ENCODE measurements at regions not wholly inside any gene's neighbourhood (a gene's known extent, or its start where the extent isn't known, plus 50 kb on each side); places are given as distances from the start of the nearest gene placed in this dataset.

DNA sequence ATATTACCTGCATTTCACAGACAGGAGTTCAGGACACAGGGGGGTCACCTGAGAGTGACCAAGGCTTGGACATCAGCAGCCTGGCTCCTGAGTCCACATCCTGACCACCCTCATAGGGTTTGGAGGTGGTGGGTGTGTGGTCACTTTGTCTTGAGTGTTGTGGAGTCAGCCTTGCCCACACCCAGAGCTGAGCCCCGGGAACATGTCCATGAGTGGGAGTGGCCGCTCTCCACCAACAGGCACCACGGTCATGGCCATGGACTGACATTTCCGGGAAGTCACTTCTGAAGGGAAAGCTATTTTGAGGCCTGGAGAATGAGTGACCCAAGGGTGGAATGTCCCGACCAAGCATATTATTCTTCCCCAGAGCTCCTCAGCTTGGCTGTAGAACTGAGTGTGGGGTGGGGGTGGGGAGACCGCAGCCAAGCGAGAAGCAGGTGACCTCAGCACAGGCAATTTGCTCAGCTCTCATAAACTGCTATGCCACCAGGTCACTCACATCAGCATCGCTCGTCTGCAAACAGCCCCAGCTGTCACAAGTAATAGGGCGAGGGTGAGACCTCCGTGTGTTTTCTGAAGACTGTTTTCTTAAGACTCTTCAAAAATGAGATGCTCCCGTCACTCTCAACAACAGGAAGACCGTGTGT, 348.6 kb upstream of the CDH4 start:
- Histone ChIP-seq H3K4me3 (no peak overlapping the region), H3K4me1 (ENCODE audit: low read depth) (no peaks in the 10 kb centered on the region), H3K36me3 (ENCODE audit: low read depth) (no peaks in the 10 kb centered on the region), H3K9me3 (peaks cover 8% of the 10 kb centered on the region)
- TF ChIP-seq, protein P1, sequence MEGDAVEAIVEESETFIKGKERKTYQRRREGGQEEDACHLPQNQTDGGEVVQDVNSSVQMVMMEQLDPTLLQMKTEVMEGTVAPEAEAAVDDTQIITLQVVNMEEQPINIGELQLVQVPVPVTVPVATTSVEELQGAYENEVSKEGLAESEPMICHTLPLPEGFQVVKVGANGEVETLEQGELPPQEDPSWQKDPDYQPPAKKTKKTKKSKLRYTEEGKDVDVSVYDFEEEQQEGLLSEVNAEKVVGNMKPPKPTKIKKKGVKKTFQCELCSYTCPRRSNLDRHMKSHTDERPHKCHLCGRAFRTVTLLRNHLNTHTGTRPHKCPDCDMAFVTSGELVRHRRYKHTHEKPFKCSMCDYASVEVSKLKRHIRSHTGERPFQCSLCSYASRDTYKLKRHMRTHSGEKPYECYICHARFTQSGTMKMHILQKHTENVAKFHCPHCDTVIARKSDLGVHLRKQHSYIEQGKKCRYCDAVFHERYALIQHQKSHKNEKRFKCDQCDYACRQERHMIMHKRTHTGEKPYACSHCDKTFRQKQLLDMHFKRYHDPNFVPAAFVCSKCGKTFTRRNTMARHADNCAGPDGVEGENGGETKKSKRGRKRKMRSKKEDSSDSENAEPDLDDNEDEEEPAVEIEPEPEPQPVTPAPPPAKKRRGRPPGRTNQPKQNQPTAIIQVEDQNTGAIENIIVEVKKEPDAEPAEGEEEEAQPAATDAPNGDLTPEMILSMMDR (IDR thresholded peaks at IDR 0.05), result no peak
- ATAC-seq, result no peak
- intact Hi-C loops (cut with DNase I, micrococcal nuclease), result no loop called here
- DNase-seq, result no peak

GRCh38 chr20:60904730-60905129, 347.3 kb upstream of the CDH4 start:
- Histone ChIP-seq H3K4me1 (ENCODE audit: low read depth) (no peaks in the 10 kb centered on the region), H3K9me3 (peaks cover 8% of the 10 kb centered on the region), H3K4me3 (no peak overlapping the region), H3K36me3 (ENCODE audit: low read depth) (no peaks in the 10 kb centered on the region)
- no peak for ATAC-seq
- DNase-seq, result no peak
- intact Hi-C loops (cut with DNase I, micrococcal nuclease), result no loop called here
- TF ChIP-seq, protein P1 (IDR thresholded peaks at IDR 0.05), result no peak

- Histone ChIP-seq H3K4me1 (ENCODE audit: low read depth) (no peaks in the 10 kb centered on the region), H3K9me3 (peaks cover 13% of the 10 kb centered on the region), H3K36me3 (ENCODE audit: low read depth) (no peaks in the 10 kb centered on the region), H3K4me3 (no peak overlapping the region)
- TF ChIP-seq, protein P1 (IDR thresholded peaks at IDR 0.05), result no peak
- intact Hi-C loops (cut with DNase I, micrococcal nuclease), result no loop called here
- DNase-seq, result no peak
- ATAC-seq, result no peak
Measured at GRCh38 chr20:60905919-60906318, 346.1 kb upstream of the CDH4 start.

GRCh38 chr20:60906555-60906954, 345.5 kb upstream of the CDH4 start:
- Histone ChIP-seq H3K4me3 (no peak overlapping the region), H3K9me3 (peaks cover 16% of the 10 kb centered on the region), H3K4me1 (ENCODE audit: low read depth) (no peaks in the 10 kb centered on the region), H3K36me3 (ENCODE audit: low read depth) (no peaks in the 10 kb centered on the region)
- ATAC-seq, result no peak
- intact Hi-C loops (cut with DNase I, micrococcal nuclease), result no loop called here
- TF ChIP-seq, protein P1 (IDR thresholded peaks at IDR 0.05), result no peak
- no peak for DNase-seq

GRCh38 chr20:60913298-60913697, 338.8 kb upstream of the CDH4 start:
- DNase-seq, result no peak
- H3K4me3 ChIP-seq, result no peak overlapping the region
- peaks cover 18% of the 10 kb centered on the region for H3K9me3 ChIP-seq
- no peak for ATAC-seq
- intact Hi-C loops (cut with DNase I, micrococcal nuclease), result no loop called here
- TF ChIP-seq, protein P1 (IDR thresholded peaks at IDR 0.05), result no peak
- no peaks in the 10 kb centered on the region for H3K4me1 ChIP-seq (ENCODE audit: low read depth)
- no peaks in the 10 kb centered on the region for H3K36me3 ChIP-seq (ENCODE audit: low read depth)
